Effector memory CD4-positive, alpha-beta T cell (primary cell): ENCODE measurements at regions not wholly inside any gene's neighbourhood (a gene's known extent, or its start where the extent isn't known, plus 50 kb on each side); places are given as distances from the start of the nearest gene placed in this dataset.

Source experiments
- DNase-seq, 3 donors: peaks; one replicate each; pipeline ENCODE4 v3.0.0-alpha.2; 2020
- H3K27ac ChIP-seq: 2 replicates; pipeline ENCODE4 v1.7.0; 2013; ENCODE audit warnings: mild to moderate bottlenecking, low read length, moderate library complexity; ENCODE audit not compliant: insufficient read depth, poor library complexity, severe bottlenecking
- H3K27me3 ChIP-seq: replicated peaks from 2 replicates; pipeline ENCODE4 v1.7.0; 2013; ENCODE audit warnings: mild to moderate bottlenecking, low read length; ENCODE audit not compliant: insufficient read depth, control insufficient read depth, poor library complexity, severe bottlenecking
- H3K36me3 ChIP-seq: 2 replicates; pipeline ENCODE4 v1.7.0; 2013; ENCODE audit warnings: mild to moderate bottlenecking, low read length, moderate library complexity; ENCODE audit not compliant: control insufficient read depth, insufficient read depth
- H3K4me1 ChIP-seq: 2 replicates; pipeline ENCODE4 v1.7.0; 2013; ENCODE audit warnings: low read length, mild to moderate bottlenecking; ENCODE audit not compliant: control insufficient read depth, insufficient read depth, poor library complexity, severe bottlenecking
- H3K4me3 ChIP-seq: 2 replicates; pipeline ENCODE4 v1.7.0; 2013; ENCODE audit warnings: low read length, low read depth, mild to moderate bottlenecking; ENCODE audit not compliant: insufficient read depth, poor library complexity, severe bottlenecking
- H3K9me3 ChIP-seq: 2 replicates; pipeline ENCODE4 v1.7.0; 2013; ENCODE audit warnings: mild to moderate bottlenecking, low read length, moderate library complexity; ENCODE audit not compliant: control insufficient read depth

DNA sequence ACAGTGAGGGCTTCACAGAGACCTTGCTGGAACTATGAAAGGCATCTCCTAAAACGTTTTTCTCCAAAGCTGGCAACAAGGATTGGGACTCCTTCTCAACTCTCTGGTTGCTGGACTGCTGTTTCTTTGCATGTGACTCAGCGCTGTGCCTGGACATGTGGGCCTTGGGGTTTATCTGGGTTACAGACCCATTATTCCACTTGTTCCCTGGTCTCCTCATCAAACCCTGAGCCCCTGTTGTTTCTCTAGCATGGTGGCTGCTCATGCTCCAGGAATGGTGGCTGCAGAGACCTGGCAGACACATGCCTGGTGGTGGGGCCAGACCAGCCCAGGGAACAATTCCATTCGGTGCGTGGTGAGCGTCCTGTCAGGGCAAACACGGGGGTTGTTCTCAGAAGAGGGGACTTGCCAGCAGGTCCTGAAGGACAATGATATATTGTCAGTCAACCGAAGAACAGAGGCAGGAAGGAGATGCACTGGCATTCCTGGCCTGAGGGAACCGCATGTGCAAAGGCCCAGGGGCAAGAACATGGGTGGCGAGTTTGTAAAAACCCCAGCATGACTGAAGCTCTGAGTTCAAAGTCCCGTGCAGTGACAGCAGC is 320.1 kb upstream of the RTL1 start:
- Histone ChIP-seq H3K4me1 (no peaks in the 10 kb centered on the region), H3K36me3 (no peaks in the 10 kb centered on the region), H3K27ac (no peak overlapping the region), H3K9me3 (no peaks in the 10 kb centered on the region), H3K4me3 (no peak overlapping the region), H3K27me3 (no peaks in the 10 kb centered on the region)
- no peak for DNase-seq

DNA sequence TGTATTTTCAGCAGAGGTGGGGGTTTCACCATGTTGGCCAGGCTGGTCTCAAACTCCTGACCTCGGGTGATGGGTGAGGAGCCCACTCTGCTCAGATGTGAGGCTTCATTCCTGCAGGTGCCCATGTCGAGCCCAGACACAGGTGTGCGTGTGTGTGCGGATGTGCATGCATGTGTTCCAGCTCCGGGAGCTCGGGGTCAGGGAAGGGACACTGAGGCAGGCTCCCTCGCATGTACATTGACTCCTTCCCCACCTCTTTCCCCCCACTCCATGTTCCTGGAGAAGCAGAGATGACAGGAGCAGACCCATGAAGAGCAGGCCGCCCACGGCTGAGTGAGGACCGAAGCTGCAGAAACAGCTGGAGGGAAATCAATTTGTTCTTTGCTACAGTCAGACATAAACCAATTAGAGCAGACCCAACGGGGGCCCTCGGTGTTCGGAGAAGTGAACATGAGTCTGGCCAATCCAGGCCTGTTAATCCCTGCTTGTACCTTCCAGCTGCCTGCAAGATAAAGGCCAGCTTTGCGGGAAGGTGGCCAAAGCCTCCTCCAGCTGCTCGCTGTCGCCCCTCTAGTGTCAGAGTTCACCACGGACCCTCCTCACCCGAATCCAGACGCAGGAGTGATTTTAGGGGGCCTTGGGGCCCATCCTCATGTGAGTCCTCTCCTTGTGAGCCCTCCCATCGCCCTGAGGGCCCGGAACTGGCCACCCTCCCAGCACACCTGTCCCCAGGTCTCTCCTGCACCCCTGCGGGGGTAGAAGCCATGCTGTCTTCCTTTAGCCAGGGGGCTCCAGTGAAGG is 321.0 kb upstream of the RTL1 start:
- no peaks in the 10 kb centered on the region for H3K4me1 ChIP-seq

DNA sequence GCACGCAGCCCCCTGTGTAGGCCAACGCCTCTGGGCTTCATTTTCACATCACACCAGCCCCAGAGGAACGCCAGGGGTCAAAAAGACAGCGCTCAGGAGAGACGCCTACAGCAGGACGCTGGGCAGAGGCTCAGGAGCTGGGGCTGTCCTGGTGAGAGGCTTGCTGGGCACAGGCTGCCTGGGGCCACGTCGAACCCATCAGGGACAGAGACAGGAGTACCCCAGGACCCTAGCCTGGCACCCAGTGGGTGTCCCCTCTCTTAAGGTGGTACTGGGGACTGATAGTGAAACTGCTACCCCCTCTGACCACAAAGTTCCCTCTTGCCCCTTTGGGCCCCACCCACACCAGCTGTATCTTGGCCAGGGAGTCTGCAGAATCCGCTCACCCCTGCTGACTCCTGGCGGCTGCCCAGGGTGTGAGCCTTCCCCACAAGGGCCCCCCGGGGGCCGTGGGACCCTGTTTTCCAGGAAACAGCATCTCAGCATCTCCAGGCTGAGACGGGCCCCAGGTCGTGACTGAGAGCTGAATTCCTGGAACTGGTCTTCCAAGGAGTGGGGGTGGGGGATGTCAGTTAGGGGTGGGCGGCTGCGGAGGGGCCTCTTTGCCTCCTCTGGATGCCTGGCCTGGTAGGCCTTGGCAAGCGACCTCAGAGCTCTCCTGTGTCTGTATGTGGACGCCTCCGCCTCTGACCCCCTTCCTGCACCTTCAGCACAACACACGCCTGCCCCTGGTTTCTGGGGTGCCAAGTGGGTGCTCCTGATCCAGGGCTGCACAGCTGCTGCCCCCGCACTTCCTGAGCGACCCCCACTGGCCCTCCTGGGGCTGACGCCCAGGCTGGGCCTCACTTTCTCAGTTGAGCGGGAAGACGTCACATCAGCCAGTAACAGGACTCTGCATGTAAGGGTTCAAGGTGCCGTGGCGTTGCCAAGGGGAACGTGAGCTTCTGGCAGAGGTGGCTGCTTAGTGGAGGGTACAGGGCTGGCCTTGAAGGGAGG is 321.9 kb upstream of the RTL1 start:
- no peak overlapping the region for H3K27ac ChIP-seq
- H3K9me3 ChIP-seq, result no peaks in the 10 kb centered on the region
- no peak for DNase-seq

More for the DNA sequence above, 321.0 kb upstream of the RTL1 start:
- Histone ChIP-seq H3K36me3 (no peaks in the 10 kb centered on the region), H3K4me3 (no peak overlapping the region), H3K27me3 (no peaks in the 10 kb centered on the region), H3K9me3 (no peaks in the 10 kb centered on the region), H3K27ac (no peak overlapping the region)
- no peak for DNase-seq

DNA sequence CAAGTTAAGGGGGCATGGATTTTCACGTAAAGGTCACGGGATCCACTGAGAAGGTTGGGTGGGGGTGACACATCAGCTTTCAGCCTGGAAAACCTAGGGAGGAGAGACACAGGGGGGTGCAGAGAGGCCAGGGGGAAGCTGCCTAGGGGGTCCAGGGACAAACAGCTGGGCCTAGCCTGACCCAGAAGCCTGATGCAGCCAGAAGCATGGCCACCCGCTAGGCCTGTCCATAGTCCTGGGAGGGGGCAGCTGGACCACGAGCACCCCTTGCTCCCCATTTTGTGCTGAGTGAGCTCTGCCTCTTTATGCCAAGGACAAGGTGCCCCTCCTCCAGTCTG is 322.7 kb upstream of the RTL1 start:
- no peaks in the 10 kb centered on the region for H3K4me1 ChIP-seq

More for the DNA sequence above, 321.9 kb upstream of the RTL1 start:
- Histone ChIP-seq H3K36me3 (no peaks in the 10 kb centered on the region), H3K4me3 (no peak overlapping the region), H3K27me3 (no peaks in the 10 kb centered on the region), H3K4me1 (no peaks in the 10 kb centered on the region)

DNA sequence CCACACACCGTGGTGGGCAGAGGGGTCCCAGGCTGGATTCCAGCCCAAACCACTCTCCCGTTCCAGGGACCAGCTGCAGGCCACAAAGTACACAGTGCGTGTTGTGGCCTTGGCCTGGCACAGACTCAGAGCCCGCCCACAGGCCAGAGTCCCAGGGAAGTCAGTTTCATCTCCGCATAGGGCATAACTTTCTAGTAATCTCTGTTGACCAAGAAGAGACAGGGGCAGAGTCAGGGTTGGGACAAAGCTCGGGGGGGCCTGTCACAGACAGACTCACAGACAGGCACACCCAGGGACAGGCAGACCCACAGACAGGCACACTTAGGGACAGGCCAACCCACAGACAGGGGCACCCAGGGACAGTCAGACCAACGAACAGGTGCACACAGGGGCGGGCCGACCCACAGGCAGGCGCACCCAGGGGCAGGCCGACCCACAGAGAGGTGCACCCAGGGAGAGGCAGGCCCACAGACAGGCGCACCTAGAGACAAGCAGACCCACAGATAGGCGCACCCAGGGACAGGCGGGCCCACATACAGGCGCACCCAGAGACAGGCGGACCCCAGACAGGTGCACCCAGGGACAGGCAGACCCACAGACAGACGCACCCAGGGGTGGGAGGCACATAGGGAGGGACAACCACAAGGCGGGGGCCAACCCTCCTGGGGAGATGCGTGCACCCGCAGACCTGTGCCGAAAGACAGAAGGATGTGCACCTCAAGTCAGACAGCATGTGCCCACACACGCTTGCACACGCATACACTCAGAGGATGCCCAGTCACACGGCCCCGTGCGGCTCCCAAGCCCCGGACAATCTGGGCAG is 323.3 kb upstream of the RTL1 start:
- no peaks in the 10 kb centered on the region for H3K27me3 ChIP-seq
- no peak overlapping the region for H3K4me3 ChIP-seq
- H3K36me3 ChIP-seq, result no peaks in the 10 kb centered on the region
- H3K4me1 ChIP-seq, result no peaks in the 10 kb centered on the region
- no peak overlapping the region for H3K27ac ChIP-seq
- DNase-seq, result no peak
- no peaks in the 10 kb centered on the region for H3K9me3 ChIP-seq

More for the DNA sequence above, 322.7 kb upstream of the RTL1 start:
- no peaks in the 10 kb centered on the region for H3K9me3 ChIP-seq
- no peak overlapping the region for H3K4me3 ChIP-seq
- H3K27me3 ChIP-seq, result no peaks in the 10 kb centered on the region
- no peaks in the 10 kb centered on the region for H3K36me3 ChIP-seq
- no peak overlapping the region for H3K27ac ChIP-seq
- no peak for DNase-seq

DNA sequence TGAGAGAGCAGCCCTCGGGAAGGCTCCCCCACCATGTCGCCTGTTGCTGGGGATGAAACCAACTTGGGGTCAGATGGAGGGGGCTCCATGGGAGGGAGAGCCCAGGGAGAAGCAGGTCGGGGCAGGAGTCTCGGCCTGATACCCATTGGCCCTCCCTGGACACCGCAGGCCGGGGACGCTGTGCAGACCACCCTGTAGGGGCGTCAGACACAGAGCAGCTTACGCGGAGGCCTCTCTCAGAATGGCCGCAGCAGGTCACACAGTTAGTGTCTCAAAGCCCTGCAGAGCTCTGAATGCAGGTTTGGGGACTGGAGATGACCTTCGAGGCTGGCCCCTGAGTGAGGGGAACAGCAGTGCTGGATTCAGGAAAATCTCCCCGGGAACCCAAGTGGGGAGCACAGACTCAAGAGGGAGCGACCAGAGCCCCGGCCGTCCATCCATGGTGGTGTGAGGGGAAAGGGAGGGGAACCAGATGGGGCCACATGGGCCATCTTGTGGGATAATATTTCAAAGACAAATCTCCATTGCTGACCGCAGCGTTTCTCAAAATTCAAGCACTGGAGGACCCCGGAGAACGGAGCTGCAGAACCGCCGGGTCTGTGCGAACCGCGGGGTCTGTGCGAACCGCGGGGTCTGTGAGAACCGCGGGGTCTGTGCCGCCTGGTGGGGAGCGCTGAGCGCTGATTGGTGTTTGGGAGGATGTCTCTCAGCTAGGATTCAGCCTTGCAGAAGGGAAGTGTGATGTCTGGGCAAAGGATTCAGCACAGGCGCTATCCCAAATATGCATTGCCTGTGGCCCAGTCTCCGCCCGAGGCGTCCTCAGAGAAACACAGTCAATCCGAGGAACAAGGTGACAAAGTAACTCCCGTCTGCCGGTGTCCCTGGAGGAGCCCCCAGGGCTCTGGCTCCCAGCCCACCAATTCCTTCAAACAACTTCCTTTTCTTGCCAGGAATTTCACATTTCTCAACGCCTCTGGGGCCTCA is 324.4 kb upstream of the RTL1 start:
- Histone ChIP-seq H3K27me3 (no peaks in the 10 kb centered on the region), H3K27ac (no peak overlapping the region), H3K4me3 (no peak overlapping the region), H3K4me1 (no peaks in the 10 kb centered on the region), H3K9me3 (no peaks in the 10 kb centered on the region), H3K36me3 (no peaks in the 10 kb centered on the region)
- no peak for DNase-seq

DNA sequence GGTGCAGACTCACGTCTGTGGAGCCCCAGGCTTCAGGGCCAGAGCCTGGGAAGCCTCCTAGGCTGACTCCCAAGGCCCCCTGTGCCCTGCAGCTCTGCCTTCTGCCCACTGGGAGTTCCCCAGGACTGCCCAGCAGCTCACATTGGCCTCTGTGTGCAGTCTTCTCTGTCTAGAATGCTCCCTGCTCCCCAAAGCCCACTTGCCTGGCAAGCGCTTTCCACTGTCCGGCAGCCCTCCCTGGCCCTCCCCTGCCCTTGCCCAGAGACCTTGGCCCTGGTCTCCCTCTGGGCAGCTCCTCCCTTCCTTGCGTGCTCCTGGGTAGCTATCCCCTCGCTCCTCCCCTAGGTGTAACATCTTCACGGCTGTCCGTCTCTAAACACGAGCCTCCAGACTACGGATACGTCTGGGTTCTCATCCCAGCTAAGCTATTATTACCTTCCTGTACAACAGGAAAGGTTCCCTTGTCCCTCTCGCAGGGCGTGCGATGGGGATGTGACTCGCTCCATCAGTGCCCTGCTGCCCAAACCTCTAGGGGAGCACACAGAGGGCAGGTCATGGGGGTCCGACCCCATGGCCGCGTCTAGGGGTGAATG is 325.5 kb upstream of the RTL1 start:
- Histone ChIP-seq H3K27me3 (no peaks in the 10 kb centered on the region), H3K4me1 (no peaks in the 10 kb centered on the region), H3K36me3 (no peaks in the 10 kb centered on the region), H3K4me3 (no peak overlapping the region), H3K27ac (no peak overlapping the region), H3K9me3 (no peaks in the 10 kb centered on the region)
- no peak for DNase-seq

DNA sequence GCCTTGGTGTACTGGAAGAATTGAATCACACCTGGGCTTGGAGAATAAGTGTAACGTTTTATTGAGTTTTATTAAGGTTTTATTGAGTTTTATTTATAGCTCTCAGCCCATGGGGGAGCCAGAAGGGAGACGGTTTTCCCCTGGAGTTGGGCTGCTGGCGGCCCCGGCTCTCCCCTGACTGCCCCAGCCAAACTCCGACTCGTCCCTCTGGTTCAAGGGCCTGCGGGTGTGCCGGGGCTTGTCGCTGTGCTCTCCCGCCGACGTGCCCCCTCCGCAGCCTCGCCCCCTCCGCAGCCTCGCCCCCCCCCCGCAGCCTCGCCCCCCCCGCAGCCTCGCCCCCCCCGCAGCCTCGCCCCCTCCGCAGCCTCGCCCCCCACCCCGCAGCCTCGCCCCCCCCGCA is 326.1 kb upstream of the RTL1 start:
- H3K4me3 ChIP-seq, result no peak overlapping the region
- no peaks in the 10 kb centered on the region for H3K36me3 ChIP-seq
- no peak overlapping the region for H3K27ac ChIP-seq
- no peaks in the 10 kb centered on the region for H3K9me3 ChIP-seq
- no peak for DNase-seq
- no peaks in the 10 kb centered on the region for H3K4me1 ChIP-seq
- H3K27me3 ChIP-seq, result no peaks in the 10 kb centered on the region
